HG03558 (cell line): ENCODE measurements at regions not wholly inside any gene's neighbourhood (a gene's known extent, or its start where the extent isn't known, plus 50 kb on each side); places are given as distances from the start of the nearest gene placed in this dataset.

Experiments
- ATAC-seq: cut with Tn5 transposase; IDR thresholded peaks from one replicate; pipeline ENCODE4 v1.9.1; 2021; ENCODE audit warnings: moderate number of reproducible peaks; ENCODE audit not compliant: unreplicated experiment; ENCODE audit errors: extremely low read depth

DNA sequence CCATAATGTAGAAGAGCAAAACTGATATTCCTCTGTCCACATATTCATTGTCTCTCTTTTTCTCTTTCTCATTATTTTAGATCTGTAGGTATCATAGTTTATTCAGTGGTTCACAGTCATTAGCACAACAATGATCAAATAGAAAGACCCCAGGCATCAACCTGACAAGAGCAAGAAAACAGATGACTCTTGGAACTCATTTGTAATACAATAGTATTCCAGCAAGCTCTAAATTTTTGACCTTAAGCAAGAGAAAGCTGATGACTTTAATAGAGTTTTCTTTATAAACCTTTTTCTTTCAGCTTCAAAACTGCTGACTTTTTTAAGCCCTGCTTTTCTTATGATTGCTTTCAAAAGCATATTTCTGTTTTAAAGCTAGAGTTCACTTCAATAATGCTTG lies 507.5 kb upstream of the SORCS1 start:
- no peak for ATAC-seq

DNA sequence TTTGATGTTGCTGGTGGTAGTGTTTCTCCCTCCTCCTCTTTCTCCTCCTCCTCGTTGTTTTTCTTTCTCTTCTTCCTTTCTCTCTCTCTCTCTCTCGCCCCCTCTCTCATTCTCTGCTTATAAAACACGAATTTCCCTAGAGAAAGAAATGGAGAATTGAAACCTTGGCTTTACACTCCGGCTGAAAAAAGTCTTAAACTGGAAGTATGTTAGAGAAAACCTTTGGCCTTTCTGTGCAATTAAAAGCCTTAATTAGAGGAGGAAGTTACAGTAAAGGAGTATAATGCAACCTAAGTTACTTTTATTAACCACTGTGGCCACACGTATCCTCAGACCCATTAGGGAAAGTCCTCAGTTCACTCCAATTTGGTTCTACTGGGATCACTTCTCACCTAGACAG lies 501.7 kb upstream of the SORCS1 start:
- no peak for ATAC-seq

DNA sequence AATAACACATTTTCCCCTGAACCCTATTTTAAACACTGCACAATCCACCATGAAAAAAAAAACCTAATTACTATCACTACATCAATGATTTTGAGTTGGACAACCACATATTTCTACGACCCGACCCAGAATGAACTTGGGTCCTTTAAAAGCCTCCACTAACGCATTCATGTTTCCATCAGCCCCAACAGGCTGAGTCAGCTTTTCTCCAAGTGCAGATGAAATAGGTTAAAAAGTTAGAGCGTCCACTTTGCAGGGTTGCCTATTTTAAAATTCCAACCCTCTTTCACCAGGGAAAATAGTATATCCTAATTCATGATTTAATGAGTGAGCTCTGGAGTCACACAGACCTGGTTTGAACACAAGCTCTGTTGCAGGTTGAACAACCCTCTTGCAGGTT lies 501.0 kb upstream of the SORCS1 start:
- ATAC-seq = no peak

DNA sequence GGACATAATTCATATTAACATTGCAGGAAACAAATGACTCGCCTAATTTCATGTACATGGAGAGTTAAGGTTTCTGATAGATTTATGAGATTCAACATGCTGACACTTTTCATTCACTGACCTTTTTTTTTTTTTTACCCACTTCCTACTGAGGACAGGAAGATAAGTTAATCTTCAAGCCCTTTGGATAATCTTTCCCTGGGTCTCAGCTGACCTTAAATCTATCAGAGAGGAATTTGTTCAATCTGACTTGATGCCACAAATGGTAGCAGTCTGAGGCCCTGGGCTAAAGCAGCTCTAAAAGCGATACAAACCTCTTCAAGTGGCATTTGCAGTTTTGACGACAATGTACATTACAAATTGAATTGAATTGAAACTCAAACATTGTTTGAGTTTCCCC lies 493.3 kb upstream of the SORCS1 start:
- ATAC-seq = no peak

DNA sequence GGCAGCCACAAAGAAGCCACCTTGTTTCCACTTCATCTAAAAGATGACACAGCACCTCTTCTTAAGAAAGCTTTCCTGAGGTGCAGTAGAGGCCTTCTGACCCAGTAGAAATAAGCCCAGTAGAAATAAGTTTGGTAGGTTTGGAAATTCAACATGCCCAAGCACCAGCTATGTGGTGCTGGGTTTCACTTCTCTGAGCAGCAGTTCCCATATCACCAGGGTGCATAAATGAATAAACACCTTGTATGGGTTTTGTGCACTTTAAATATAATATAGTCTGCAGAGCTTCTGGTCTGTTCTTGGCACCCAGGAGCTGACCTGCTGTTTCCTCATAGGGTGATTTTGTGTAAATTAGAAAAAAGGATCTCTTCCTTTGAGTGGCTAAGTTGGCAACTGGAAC lies 492.4 kb upstream of the SORCS1 start:
- no peak for ATAC-seq

DNA sequence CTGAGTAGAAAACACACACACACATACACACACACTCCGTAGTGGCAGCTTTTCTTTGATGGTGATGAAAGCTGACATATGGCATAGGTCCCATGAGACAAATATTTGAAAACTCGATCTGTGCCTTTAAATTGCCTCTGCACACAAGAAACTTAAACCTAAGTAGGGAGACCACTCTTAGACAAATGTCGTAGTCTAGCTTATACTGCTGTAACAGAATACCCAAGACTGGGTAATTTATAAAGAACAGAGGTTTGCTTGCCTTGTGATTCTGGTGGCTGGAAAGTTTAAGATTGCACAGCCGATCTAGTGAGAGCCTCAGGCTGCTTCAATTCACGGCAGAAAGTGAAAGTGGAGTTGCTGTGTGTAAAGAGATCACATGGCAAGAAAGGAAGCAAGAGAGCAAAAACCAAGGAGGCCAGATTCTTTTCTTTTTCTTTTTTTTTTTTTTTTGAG lies 489.4 kb upstream of the SORCS1 start:
- peak; percentile 82 for ATAC-seq

DNA sequence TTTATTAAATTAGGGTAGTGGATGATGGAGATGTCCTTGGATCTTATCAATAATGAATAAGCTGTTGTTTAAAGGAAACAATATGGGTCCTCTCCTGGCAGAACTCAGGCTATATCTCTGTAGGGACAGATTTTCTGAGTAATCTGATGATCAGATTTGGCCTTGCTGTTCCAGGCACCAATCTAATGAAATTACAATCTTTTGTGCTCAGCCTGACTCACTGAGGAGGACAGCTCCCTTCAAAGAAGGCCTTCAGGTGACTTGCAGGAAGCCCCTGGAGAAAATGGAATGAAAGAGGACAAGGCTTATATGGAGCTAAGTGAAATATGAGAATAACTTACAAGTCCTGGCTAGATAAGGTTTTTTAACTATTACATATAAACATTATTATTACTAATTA lies 486.4 kb upstream of the SORCS1 start:
- ATAC-seq = no peak

DNA sequence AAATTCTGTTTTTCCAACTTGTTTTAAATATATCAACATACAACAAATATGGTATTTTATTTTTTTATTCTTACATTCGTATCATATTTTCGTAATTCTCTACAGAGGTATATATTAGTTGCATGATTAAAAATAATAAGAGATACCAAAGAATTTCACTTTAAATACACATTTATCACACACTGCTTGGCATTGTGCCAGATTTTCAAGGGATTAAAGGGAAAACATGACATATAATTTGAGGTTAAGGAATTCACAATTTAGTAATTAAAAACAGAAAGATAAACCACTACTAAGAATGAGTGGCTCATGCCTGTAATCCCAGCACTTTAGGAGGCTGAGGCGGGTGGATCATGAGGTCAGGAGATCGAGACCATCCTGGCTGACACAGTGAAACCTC lies 484.7 kb upstream of the SORCS1 start:
- ATAC-seq = no peak

DNA sequence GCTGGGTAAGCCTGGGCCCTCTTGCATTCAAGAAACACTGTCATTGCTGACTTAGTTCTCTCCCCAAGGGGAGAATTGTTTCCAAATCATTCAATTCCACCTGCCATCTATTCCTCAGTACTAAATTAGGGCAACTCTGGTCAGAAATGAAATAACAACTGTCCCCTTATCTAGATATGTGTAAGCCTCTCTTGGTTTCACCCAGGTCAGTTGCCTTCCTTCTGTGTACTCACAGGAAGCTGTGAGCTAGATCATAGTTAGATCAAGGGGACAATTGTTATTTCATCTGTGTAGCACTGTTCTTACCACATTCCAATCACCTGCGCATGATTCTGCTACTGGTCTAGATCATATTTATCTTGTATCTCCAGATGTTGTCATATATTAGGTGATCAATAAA lies 483.0 kb upstream of the SORCS1 start:
- no peak for ATAC-seq

DNA sequence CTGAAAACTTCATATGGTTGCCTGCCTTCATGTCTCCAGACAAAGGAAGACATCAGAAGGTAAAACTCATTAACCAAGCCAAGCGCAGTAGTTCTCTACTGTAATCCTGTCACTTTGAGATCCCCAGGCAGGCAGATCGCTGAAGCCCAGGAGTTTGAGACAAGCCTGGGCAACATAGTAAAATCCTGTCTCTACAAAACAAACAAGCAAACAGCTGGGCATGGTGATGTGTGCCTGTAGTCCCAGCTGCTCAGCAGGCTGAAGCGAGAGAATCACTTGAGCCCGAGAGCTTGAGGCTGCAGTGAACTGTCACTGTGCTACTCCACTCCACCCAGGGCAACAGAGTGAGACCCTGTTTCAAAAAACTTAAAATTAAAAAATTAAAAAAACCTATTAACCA lies 467.4 kb upstream of the SORCS1 start:
- no peak for ATAC-seq

DNA sequence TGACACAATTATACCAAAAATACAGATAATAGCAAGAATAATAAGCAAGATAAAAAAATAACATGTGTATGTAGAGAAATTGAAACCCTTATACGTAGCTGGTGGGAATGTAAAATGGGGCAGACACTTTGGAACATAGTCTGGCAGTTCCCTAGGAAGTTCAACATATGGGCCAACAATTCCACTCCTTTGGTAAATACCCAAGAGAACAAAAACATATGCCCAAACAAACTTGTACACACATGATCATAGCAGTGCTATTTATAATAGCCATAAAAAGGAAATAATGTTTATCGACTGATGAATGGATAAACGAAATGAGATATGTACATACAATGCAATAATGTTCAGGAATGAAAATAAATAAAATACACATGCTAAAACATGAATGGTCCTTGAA lies 462.4 kb upstream of the SORCS1 start:
- ATAC-seq = no peak

DNA sequence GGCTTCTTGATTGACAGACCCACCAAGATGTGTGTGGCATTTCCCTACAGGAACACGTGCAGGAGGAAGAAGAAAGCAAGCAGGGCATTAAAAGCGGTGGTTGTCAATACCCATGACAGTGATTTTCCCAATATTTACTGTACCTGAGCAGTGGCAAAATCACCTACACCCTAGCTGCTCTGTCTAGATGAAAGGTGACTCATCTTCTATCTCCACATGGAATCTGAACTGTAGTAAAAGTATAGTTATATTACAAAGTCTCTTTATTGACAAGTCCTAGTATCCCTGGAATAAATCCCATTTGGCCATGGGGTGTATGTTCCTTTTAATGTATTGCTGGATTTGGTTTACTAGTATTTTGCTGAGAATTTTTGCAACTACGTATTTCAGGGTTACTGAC lies 458.8 kb upstream of the SORCS1 start:
- no peak for ATAC-seq

DNA sequence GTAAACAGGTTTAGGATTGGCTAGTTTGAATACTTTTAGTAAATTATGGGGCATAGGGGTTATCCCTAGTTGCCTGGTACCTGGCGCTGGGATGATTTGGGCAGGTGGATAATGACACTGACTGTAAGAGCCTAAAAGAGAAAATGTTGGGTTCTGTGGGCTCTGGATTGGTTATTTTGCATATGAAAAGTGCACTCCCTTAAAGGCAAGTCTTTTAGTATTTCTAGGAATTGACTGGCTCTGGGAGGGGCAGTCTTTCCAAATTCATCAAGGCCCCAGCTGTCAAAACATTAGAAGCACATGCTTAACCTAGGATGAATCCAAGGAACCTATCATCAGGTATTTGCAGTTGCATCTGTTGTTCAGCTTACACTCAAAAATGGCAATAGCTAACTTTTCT lies 454.6 kb upstream of the SORCS1 start:
- ATAC-seq = no peak

- ATAC-seq = no peak
These were observed 454.0 kb upstream of the SORCS1 start for GRCh38 chr10:107618504-107618994.

GRCh38 chr10:107616463-107617410 lies 452.2 kb upstream of the SORCS1 start:
- ATAC-seq = no peak

DNA sequence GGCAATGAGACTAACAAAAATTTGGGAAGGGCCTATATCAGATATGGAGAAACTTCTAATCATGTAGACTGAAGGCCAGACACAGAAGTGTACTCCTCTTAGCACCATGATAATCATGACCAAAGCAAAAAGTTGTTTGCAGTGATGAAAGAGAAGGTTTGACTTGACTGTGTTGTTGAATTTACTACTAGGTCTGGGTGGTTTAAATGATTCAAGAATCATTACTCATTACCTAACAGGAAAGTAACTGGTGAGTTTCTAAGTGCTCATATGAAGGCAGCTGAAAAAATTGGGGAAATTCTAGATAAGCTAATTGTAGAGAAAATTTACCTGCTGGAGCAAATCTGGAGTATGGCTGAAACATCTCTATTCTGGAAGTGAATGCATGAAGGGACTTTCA lies 451.5 kb upstream of the SORCS1 start:
- ATAC-seq = no peak

DNA sequence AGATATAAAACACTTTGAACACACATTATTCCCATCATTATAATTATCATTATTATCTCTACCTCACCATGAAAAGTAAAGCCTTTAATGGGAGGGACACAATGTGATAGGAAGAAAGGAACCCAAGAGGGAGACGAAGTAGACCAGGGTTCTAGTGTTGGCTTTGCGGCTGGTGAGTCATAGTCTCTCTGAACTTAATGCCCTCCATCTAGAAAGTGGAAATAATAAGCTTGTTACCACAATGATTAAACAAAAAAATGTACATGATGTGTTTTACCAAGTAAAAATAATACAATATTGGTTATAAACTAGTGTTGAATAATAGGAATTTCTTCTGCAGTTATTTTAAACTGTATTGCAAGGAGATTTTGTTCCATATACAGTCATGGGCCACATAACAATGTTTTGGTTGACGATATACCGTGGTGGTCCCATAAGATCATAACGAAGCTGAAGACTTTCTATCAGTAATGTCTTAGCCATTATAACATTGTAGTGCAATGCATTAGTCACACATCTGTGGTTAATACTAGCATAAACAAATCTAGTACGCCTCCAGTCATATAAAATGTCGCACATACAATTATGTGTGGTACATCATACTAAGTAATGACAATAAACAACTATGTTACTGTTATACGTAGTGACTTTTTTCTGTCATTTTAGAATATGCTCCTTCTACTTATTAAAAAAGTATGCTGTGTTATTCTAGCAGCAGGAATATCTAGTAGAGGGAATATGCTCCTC lies 450.6 kb upstream of the SORCS1 start:
- no peak for ATAC-seq

DNA sequence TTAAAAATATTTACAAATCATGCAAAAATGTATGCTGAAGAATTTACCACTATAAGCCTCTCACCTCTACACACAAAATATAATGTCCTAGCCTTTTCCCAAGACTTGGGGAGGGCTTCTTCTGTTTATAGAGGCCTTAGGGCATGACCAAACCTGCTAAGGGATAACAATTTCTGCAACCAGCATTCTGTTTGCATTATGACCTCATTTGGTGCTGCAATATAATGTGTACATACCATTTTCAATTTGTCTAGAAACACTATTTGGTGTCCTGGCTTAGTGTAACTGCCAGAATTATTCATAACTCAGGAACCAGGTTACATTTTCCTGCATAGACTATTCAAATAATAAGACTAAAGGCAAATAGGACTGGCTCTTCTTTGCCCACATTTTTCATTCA lies 446.6 kb upstream of the SORCS1 start:
- no peak for ATAC-seq

GRCh38 chr10:107589081-107589480 lies 424.6 kb upstream of the SORCS1 start:
- ATAC-seq = no peak

DNA sequence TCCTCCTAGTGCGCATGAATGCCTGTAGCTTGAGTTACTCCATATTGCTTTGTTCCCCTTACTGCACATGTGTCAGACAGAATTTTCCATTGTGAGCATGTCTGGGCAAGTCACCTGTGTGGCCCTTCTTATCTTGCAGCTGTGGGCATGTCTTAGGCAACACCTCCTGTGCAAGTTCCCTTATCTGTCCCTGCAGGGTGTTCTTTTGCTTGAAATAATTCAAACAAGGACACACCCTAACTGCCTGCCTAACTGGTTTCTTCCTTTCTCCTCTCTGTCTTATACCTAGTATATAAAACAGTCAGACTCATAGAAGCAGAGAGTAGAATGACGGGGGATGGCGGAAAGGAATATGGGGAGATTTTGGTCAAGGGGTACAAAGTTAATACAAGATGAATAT lies 421.1 kb upstream of the SORCS1 start:
- ATAC-seq = no peak

GRCh38 chr10:107583974-107584373 lies 419.5 kb upstream of the SORCS1 start:
- ATAC-seq = no peak
